Activated T-cell treated with anti-CD3 and anti-CD28 coated beads, Interleukin-2, amount 50 U/mL, for 4 hours (primary cell): ENCODE measurements at regions not wholly inside any gene's neighbourhood (a gene's known extent, or its start where the extent isn't known, plus 50 kb on each side); places are given as distances from the start of the nearest gene placed in this dataset.

Experiments
- ATAC-seq, 2 donors: fragments of 200-7000 bp; cut with Tn5 transposase; one replicate each; pipeline ENCODE4 v1.10.0; 2021
- DNase-seq: peaks from one replicate; pipeline ENCODE4 v3.0.0-alpha.2; 2020
- H3K27me3 Mint-ChIP-seq: one replicate; pipeline ENCODE4 v1.8.0; 2021; ENCODE audit warnings: low read depth, mixed read lengths
- H3K36me3 Mint-ChIP-seq: one replicate; pipeline ENCODE4 v1.8.0; 2022; ENCODE audit warnings: mixed read lengths; ENCODE audit not compliant: insufficient read depth
- H3K4me1 Mint-ChIP-seq: one replicate; pipeline ENCODE4 v1.8.0; 2021; ENCODE audit warnings: low read depth, mixed read lengths
- H3K4me3 Mint-ChIP-seq: one replicate; pipeline ENCODE4 v1.8.0; 2021; ENCODE audit warnings: mild to moderate bottlenecking, moderate library complexity, mixed read lengths
- H3K9me3 Mint-ChIP-seq: one replicate; pipeline ENCODE4 v1.8.0; 2021; ENCODE audit warnings: mixed read lengths

DNA sequence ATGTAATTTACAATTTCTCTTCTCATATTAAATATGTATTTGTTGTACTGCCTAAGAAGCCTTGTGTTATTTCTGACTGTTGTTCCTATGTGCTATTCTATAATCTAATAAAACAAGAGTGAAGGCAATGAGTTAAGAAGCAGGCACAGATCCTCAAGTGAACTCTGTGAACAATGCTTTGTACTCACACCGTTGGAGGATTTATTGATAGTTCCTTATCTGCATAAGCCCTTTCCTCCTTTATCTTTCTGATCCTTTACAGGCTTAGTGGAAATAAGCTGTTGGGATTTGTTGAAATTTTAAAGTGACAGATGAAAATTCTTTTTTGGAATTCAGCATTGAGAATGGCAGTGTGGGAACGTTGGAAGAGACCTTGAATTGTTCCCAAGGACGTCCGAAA lies 329.6 kb upstream of the NPVF start:
- Mint-ChIP-seq H3K9me3 (no peaks in the 10 kb centered on the region), H3K36me3 (no peaks in the 10 kb centered on the region), H3K27me3 (peaks cover 7% of the 10 kb centered on the region), H3K4me3 (no peak overlapping the region), H3K4me1 (peaks cover 5% of the 10 kb centered on the region)
- ATAC-seq (no peak), DNase-seq (no peak)

DNA sequence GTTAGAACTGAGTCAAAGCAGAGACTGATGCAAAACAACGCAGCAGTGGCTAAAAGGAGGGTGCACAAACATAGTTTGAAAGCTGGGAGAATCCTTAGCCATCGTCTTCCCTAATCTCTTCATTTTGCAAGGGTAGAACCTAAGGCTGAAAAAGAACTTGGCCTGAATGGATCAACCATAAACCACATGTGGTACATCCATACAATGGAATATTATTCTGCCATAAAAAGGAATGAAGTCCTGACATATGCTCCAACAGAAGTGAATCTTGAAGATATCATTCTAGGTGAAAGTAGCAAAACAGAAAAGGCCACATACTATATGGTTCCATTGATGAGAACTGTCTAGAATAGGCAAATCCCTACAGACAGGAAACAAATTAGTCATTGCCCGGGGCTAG lies 330.3 kb upstream of the NPVF start:
- H3K4me1 Mint-ChIP-seq = peaks cover 5% of the 10 kb centered on the region
- H3K9me3 Mint-ChIP-seq = no peaks in the 10 kb centered on the region
- H3K36me3 Mint-ChIP-seq = no peaks in the 10 kb centered on the region
- ATAC-seq (no peak), DNase-seq (no peak)
- H3K27me3 Mint-ChIP-seq = peaks cover 7% of the 10 kb centered on the region
- no peak overlapping the region for H3K4me3 Mint-ChIP-seq

DNA sequence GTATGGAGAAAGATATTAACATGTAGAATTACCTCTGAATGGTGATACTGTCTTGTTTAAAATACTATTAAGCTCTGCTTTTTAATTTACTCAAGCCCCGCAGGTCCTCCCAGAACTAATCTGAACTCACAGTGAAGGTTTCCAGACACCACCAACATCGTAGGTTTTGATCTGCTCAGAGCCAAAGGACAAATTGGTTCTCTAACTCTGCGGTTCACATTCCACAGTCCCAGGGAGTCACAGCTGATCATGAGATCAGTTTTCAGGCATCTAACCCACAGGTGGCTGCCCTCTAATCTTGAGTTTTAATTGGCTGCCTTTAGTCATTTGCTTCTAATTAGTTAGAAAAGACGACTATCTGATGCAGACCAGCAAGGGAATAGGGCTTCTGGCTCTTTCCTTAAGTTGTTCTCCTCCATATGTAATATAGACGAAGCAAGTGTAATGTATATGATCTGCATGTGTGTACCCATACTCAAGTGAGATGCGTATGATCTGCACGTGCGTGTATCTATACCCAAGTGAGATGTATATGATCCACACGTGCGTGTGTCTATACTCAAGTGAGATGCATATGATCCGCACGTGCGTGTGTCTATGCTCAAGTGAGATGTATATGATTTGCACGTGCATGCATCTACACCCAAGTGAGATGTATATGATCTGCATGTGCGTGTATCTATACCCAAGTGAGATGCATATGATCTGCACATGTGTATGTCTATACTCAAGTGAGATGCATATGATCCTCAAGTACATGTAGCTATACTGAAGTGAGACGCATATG lies 331.5 kb upstream of the NPVF start:
- no peak overlapping the region for H3K4me3 Mint-ChIP-seq
- H3K36me3 Mint-ChIP-seq = no peaks in the 10 kb centered on the region
- peaks cover 5% of the 10 kb centered on the region for H3K27me3 Mint-ChIP-seq
- H3K4me1 Mint-ChIP-seq = peaks cover 5% of the 10 kb centered on the region
- no peaks in the 10 kb centered on the region for H3K9me3 Mint-ChIP-seq
- no peak for ATAC-seq
- DNase-seq = no peak

- H3K4me3 Mint-ChIP-seq = no peak overlapping the region
- H3K4me1 Mint-ChIP-seq = peaks cover 2% of the 10 kb centered on the region
- DNase-seq (no peak), ATAC-seq (no peak)
- H3K9me3 Mint-ChIP-seq = no peaks in the 10 kb centered on the region
- peaks cover 3% of the 10 kb centered on the region for H3K27me3 Mint-ChIP-seq
- H3K36me3 Mint-ChIP-seq = no peaks in the 10 kb centered on the region
These were observed 334.4 kb upstream of the NPVF start for GRCh38 chr7:25562673-25563182.

DNA sequence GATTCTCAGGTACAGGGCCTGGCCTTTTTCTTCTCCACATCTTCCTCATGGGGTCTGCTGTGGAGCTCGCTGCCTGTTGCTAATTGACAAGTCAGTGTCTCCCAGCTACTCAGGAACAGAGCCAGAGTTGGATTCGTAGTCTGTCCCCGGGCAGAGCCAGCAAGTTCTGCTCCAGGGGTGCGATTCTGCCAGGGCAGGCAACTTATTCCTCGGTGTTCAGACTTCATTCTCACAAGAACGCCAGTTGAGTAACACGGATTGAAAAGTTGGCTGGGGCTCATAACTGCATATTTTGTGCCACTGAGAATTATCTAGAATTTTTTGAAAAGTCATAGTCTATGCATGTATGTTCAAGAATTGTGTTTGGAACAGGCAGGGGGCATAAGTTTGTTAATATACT lies 336.7 kb upstream of the NPVF start:
- Mint-ChIP-seq H3K36me3 (no peaks in the 10 kb centered on the region), H3K9me3 (no peaks in the 10 kb centered on the region), H3K27me3 (peaks cover 5% of the 10 kb centered on the region), H3K4me1 (peaks cover 2% of the 10 kb centered on the region), H3K4me3 (no peak overlapping the region)
- DNase-seq (no peak), ATAC-seq (no peak)

- H3K36me3 Mint-ChIP-seq = no peaks in the 10 kb centered on the region
- H3K4me1 Mint-ChIP-seq = peaks cover 2% of the 10 kb centered on the region
- DNase-seq (peak; percentile 60), ATAC-seq (peak in 1 of 2 donors; percentile 41)
- no peaks in the 10 kb centered on the region for H3K9me3 Mint-ChIP-seq
- H3K4me3 Mint-ChIP-seq = no peak overlapping the region
- H3K27me3 Mint-ChIP-seq = peaks cover 5% of the 10 kb centered on the region
These were observed 337.7 kb upstream of the NPVF start for GRCh38 chr7:25565949-25566348.

DNA sequence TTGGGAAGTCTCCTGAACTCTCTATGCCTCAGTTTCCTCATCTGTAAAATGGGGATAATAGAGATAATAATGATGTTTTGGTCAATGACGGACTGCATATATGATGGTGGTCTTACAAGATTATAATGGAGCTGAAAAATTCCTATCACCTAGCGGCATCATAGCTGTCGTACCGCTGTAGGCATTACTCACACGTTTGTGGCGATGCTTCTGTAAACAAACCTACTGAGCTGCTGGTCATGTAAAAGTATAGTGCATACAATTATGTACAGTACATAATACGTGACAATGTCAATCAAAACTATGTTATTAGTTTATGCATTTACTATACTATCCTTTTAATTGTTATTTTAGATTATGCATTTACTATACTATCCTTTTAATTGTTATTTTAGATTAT lies 339.1 kb upstream of the NPVF start:
- DNase-seq (no peak), ATAC-seq (no peak)
- no peaks in the 10 kb centered on the region for H3K36me3 Mint-ChIP-seq
- H3K4me1 Mint-ChIP-seq = peaks cover 2% of the 10 kb centered on the region
- peaks cover 2% of the 10 kb centered on the region for H3K27me3 Mint-ChIP-seq
- no peaks in the 10 kb centered on the region for H3K9me3 Mint-ChIP-seq
- no peak overlapping the region for H3K4me3 Mint-ChIP-seq

GRCh38 chr7:25569765-25570164 lies 341.5 kb upstream of the NPVF start:
- H3K36me3 Mint-ChIP-seq = no peaks in the 10 kb centered on the region
- no peaks in the 10 kb centered on the region for H3K9me3 Mint-ChIP-seq
- H3K4me1 Mint-ChIP-seq = peaks cover 2% of the 10 kb centered on the region
- DNase-seq (no peak), ATAC-seq (no peak)
- H3K4me3 Mint-ChIP-seq = no peak overlapping the region
- peaks cover 2% of the 10 kb centered on the region for H3K27me3 Mint-ChIP-seq

- Mint-ChIP-seq H3K36me3 (no peaks in the 10 kb centered on the region), H3K27me3 (peaks cover 2% of the 10 kb centered on the region), H3K4me3 (no peak overlapping the region), H3K9me3 (no peaks in the 10 kb centered on the region), H3K4me1 (no peaks in the 10 kb centered on the region)
- ATAC-seq (no peak), DNase-seq (no peak)
These were observed 344.1 kb upstream of the NPVF start for GRCh38 chr7:25572423-25572822.

- Mint-ChIP-seq H3K4me1 (no peaks in the 10 kb centered on the region), H3K9me3 (no peaks in the 10 kb centered on the region), H3K4me3 (no peak overlapping the region), H3K27me3 (no peaks in the 10 kb centered on the region), H3K36me3 (no peaks in the 10 kb centered on the region)
- DNase-seq (no peak), ATAC-seq (no peak)
These were observed 346.5 kb upstream of the NPVF start for GRCh38 chr7:25574828-25575227.

DNA sequence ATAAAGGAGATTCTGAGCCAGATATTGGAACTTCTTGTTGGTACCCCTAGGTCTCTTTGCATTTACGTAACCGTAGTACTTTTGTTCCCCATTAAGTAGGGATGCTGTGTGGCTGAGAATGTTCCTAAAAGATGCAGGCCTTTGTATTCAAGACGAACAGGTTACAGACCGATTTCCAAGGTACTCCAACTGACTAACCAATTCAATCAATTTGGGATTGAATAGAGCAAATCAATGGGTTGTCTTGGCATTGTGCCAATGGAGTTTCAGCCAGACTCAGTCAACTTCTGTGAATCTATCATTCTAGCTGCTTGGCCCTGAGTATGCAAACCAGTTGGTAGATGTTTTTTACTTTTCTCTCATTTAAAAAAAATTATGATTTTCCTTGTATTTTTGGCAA lies 347.3 kb upstream of the NPVF start:
- no peak for ATAC-seq
- no peak for DNase-seq
- Mint-ChIP-seq H3K4me1 (no peaks in the 10 kb centered on the region), H3K4me3 (no peak overlapping the region), H3K36me3 (no peaks in the 10 kb centered on the region), H3K9me3 (no peaks in the 10 kb centered on the region), H3K27me3 (no peaks in the 10 kb centered on the region)

- H3K4me1 Mint-ChIP-seq = no peaks in the 10 kb centered on the region
- H3K9me3 Mint-ChIP-seq = no peaks in the 10 kb centered on the region
- no peak for DNase-seq
- H3K27me3 Mint-ChIP-seq = peaks cover 3% of the 10 kb centered on the region
- H3K4me3 Mint-ChIP-seq = no peak overlapping the region
- no peak for ATAC-seq
- no peaks in the 10 kb centered on the region for H3K36me3 Mint-ChIP-seq
These were observed 350.9 kb upstream of the NPVF start for GRCh38 chr7:25578991-25579777.

GRCh38 chr7:25579778-25580075 lies 351.4 kb upstream of the NPVF start:
- no peaks in the 10 kb centered on the region for H3K36me3 Mint-ChIP-seq
- no peak overlapping the region for H3K4me3 Mint-ChIP-seq
- DNase-seq = no peak
- H3K27me3 Mint-ChIP-seq = peaks cover 5% of the 10 kb centered on the region
- no peaks in the 10 kb centered on the region for H3K4me1 Mint-ChIP-seq
- H3K9me3 Mint-ChIP-seq = no peaks in the 10 kb centered on the region
- no peak for ATAC-seq

DNA sequence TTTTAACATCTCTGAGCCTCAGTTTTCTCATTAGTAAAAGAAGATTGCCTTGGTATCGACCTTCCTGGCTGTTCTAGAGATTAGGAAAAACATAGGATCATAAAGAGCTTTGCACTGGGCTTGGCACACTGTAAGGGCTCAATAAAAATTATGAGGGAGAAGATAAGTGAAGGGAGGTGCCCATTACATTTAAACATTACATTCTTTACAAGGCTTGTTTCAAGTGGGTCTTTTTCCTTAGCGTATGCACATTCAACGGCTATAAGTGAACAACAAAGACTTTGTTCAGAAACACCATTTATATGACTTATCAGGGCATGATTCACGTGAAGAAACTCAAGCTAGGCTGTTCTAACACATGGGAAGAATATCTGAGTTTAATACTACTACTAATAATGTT lies 351.9 kb upstream of the NPVF start:
- no peak overlapping the region for H3K4me3 Mint-ChIP-seq
- no peaks in the 10 kb centered on the region for H3K36me3 Mint-ChIP-seq
- no peaks in the 10 kb centered on the region for H3K9me3 Mint-ChIP-seq
- no peaks in the 10 kb centered on the region for H3K4me1 Mint-ChIP-seq
- DNase-seq (no peak), ATAC-seq (no peak)
- H3K27me3 Mint-ChIP-seq = peaks cover 6% of the 10 kb centered on the region

- ATAC-seq = no peak
- peaks cover 9% of the 10 kb centered on the region for H3K27me3 Mint-ChIP-seq
- no peak overlapping the region for H3K4me3 Mint-ChIP-seq
- H3K9me3 Mint-ChIP-seq = no peaks in the 10 kb centered on the region
- H3K4me1 Mint-ChIP-seq = no peaks in the 10 kb centered on the region
- no peaks in the 10 kb centered on the region for H3K36me3 Mint-ChIP-seq
- no peak for DNase-seq
These were observed 355.3 kb upstream of the NPVF start for GRCh38 chr7:25583621-25584020.
